ENCODE measurements at regions not wholly inside any gene's neighbourhood (a gene's known extent, or its start where the extent isn't known, plus 50 kb on each side); places are given as distances from the start of the nearest gene placed in this dataset.
A peak's percentile ranks its signal among the peaks of the same experiment; 100 is the strongest.

GRCh38 chr1:5649166-5649551 lies 343.1 kb downstream of the NPHP4 start:
- ChIA-PET CTCF (no interaction called here), POLR2A (no interaction called here)
- no peaks in the 10 kb centered on the region for H3K36me3 ChIP-seq (ENCODE audit: control insufficient read depth, insufficient read depth, low read length)
- H3K27ac Mint-ChIP-seq (ENCODE audit: unreplicated experiment): no peak overlapping the region
- H3K9me3 Mint-ChIP-seq (ENCODE audit: unreplicated experiment): peaks cover 16% of the 10 kb centered on the region
- TF ChIP-seq CTCF (IDR thresholded peaks at IDR 0.05; ENCODE audit: insufficient read depth in 1 of 2, low read depth in 1 of 2, low read length in 1 of 2, severe bottlenecking in 1 of 2, unreplicated experiment in 1 of 2): no peak
- BruUV-seq (replicated peaks): no TSS peak
- H3K36me3 Mint-ChIP-seq (ENCODE audit: insufficient read depth, unreplicated experiment): no peaks in the 10 kb centered on the region
- H3K9me3 ChIP-seq: peaks cover 5% of the 10 kb centered on the region; the same call in 1 of the 2 replicates
- H3K4me3 ChIP-seq (ENCODE audit: low read depth, low read length): no peak overlapping the region
- no peaks in the 10 kb centered on the region for H3K27me3 Mint-ChIP-seq (ENCODE audit: insufficient read depth, unreplicated experiment)
- H3K4me1 ChIP-seq: peaks cover 27% of the 10 kb centered on the region
- no peaks in the 10 kb centered on the region for H3K27me3 ChIP-seq (replicated peaks; ENCODE audit: control insufficient read depth, insufficient read depth, low read length)
- no peak overlapping the region for H3K4me3 Mint-ChIP-seq (ENCODE audit: unreplicated experiment)
- no peak for DNase-seq
- intact Hi-C loops (cut with micrococcal nuclease; ENCODE audit: unreplicated experiment): loop anchor here (5.0 kb wide), 1 partner anchor 68 kb away; no protein-coding TSS in a partner anchor
- H3K4me1 Mint-ChIP-seq (ENCODE audit: low read depth, unreplicated experiment): peaks cover 14% of the 10 kb centered on the region

- no peak for TF ChIP-seq CTCF (IDR thresholded peaks at IDR 0.05; ENCODE audit: insufficient read depth in 1 of 2, low read depth in 1 of 2, low read length in 1 of 2, severe bottlenecking in 1 of 2, unreplicated experiment in 1 of 2)
- intact Hi-C loops (cut with micrococcal nuclease; ENCODE audit: unreplicated experiment): loop anchor here (5.0 kb wide), 1 partner anchor 69 kb away; no protein-coding TSS in a partner anchor
- Mint-ChIP-seq H3K27ac (ENCODE audit: unreplicated experiment) (peak overlapping the region; percentile 67), H3K4me3 (ENCODE audit: unreplicated experiment) (no peak overlapping the region), H3K9me3 (ENCODE audit: unreplicated experiment) (peaks cover 16% of the 10 kb centered on the region), H3K4me1 (ENCODE audit: low read depth, unreplicated experiment) (peaks cover 14% of the 10 kb centered on the region), H3K27me3 (ENCODE audit: insufficient read depth, unreplicated experiment) (no peaks in the 10 kb centered on the region), H3K36me3 (ENCODE audit: insufficient read depth, unreplicated experiment) (no peaks in the 10 kb centered on the region)
- no peak overlapping the region for H3K4me3 ChIP-seq (ENCODE audit: low read depth, low read length)
- no TSS peak for BruUV-seq (replicated peaks)
- POLR2A ChIA-PET: no interaction called here
- peaks cover 5% of the 10 kb centered on the region; the same call in 1 of the 2 replicates for H3K9me3 ChIP-seq
- H3K4me1 ChIP-seq: peaks cover 27% of the 10 kb centered on the region
- no peaks in the 10 kb centered on the region for H3K27me3 ChIP-seq (replicated peaks; ENCODE audit: control insufficient read depth, insufficient read depth, low read length)
- CTCF ChIA-PET: interaction anchor here (0.6 to 1.7 kb wide), 3 partner anchors 97 to 324 kb away, joined by 3 to 5 read pairs (median 3); no protein-coding TSS in a partner anchor
- no peaks in the 10 kb centered on the region for H3K36me3 ChIP-seq (ENCODE audit: control insufficient read depth, insufficient read depth, low read length)
- DNase-seq: no peak
These were observed 343.6 kb downstream of the NPHP4 start for GRCh38 chr1:5648410-5649165.

- TF ChIP-seq CTCF (IDR thresholded peaks at IDR 0.05; ENCODE audit: insufficient read depth in 1 of 2, low read depth in 1 of 2, low read length in 1 of 2, severe bottlenecking in 1 of 2, unreplicated experiment in 1 of 2): no peak
- H3K4me3 Mint-ChIP-seq (ENCODE audit: unreplicated experiment): no peak overlapping the region
- Histone ChIP-seq H3K9me3 (0 out of 2 replicates have a peak, but pooled peaks cover 5% of the 10 kb centered on the region), H3K36me3 (ENCODE audit: control insufficient read depth, insufficient read depth, low read length) (no peaks in the 10 kb centered on the region), H3K4me3 (ENCODE audit: low read depth, low read length) (no peak overlapping the region), H3K4me1 (peaks cover 25% of the 10 kb centered on the region), H3K27me3 (replicated peaks; ENCODE audit: control insufficient read depth, insufficient read depth, low read length) (no peaks in the 10 kb centered on the region)
- peaks cover 14% of the 10 kb centered on the region for H3K4me1 Mint-ChIP-seq (ENCODE audit: low read depth, unreplicated experiment)
- peaks cover 8% of the 10 kb centered on the region for H3K9me3 Mint-ChIP-seq (ENCODE audit: unreplicated experiment)
- CTCF ChIA-PET: interaction anchor here (1.3 to 1.7 kb wide), 2 partner anchors 98 to 105 kb away, joined by 3 to 5 read pairs; no protein-coding TSS in a partner anchor
- DNase-seq: peak; percentile 40 to 53
- no TSS peak for BruUV-seq (replicated peaks)
- POLR2A ChIA-PET: no interaction called here
- intact Hi-C loops (cut with micrococcal nuclease; ENCODE audit: unreplicated experiment): loop anchor here (5.0 kb wide), 1 partner anchor 70 kb away; no protein-coding TSS in a partner anchor
- H3K36me3 Mint-ChIP-seq (ENCODE audit: insufficient read depth, unreplicated experiment): no peaks in the 10 kb centered on the region
- H3K27ac Mint-ChIP-seq (ENCODE audit: unreplicated experiment): peak overlapping the region; percentile 67
- no peaks in the 10 kb centered on the region for H3K27me3 Mint-ChIP-seq (ENCODE audit: insufficient read depth, unreplicated experiment)
These were observed 345.0 kb downstream of the NPHP4 start for GRCh38 chr1:5647234-5647633.

All from Caco-2 (cell line).